H1 (cell line): ENCODE measurements at regions not wholly inside any gene's neighbourhood (a gene's known extent, or its start where the extent isn't known, plus 50 kb on each side); places are given as distances from the start of the nearest gene placed in this dataset.

Source experiments
- CTCF ChIA-PET: fragments of 300-600 bp; sonication (Branson Sonifier 250); formaldehyde crosslinking; loops from one replicate; lab custom pipeline; 2021; ENCODE audit not compliant: partially characterized antibody; lab: Charles Lee
- POLR2A ChIA-PET: fragments of 300-600 bp; sonication (Branson Sonifier 250); formaldehyde crosslinking; loops from one replicate; lab custom pipeline; 2021; ENCODE audit warnings: inconsistent platforms; ENCODE audit not compliant: partially characterized antibody; lab: Charles Lee
- DNase-seq, 2 experiments: peaks; one replicate each; pipeline versions ENCODE4 v3.0.0 to v3.0.0-alpha.2; 2010 to 2022; ENCODE audit warnings: low spot score in 2 of 2, low read depth in 1 of 2, mixed read lengths in 1 of 2
- FAIRE-seq: peaks from 2 replicates; lab custom pipeline; 2011; peaks lifted over from hg19 to GRCh38; lab: Jason Lieb, UNC
- H2AFZ ChIP-seq: 2 replicates; pipeline ENCODE4 v1.8.1; 2012; ENCODE audit warnings: low read length, inconsistent platforms
- H2AK5ac ChIP-seq: 2 replicates; pipeline ENCODE4 v1.6.1; 2013; ENCODE audit warnings: low read depth, low read length
- H2BK120ac ChIP-seq: replicated peaks from 2 replicates; pipeline ENCODE3; 2013; ENCODE audit warnings: low read depth, low read length, inconsistent platforms
- H2BK12ac ChIP-seq: 2 replicates; pipeline ENCODE4 v1.6.1; 2013; ENCODE audit warnings: low read depth, low read length
- H2BK15ac ChIP-seq: 2 replicates; pipeline ENCODE4 v1.6.1; 2013; ENCODE audit warnings: low read length
- H2BK20ac ChIP-seq: 2 replicates; pipeline ENCODE4 v1.6.1; 2013; ENCODE audit warnings: low read length
- H2BK5ac ChIP-seq: 2 replicates; pipeline ENCODE4 v1.6.1; 2013; ENCODE audit warnings: low read depth, low read length
- H3K14ac ChIP-seq: 2 replicates; pipeline ENCODE4 v1.6.1; 2013; ENCODE audit warnings: inconsistent platforms; ENCODE audit not compliant: insufficient read length
- H3K18ac ChIP-seq: 2 replicates; pipeline ENCODE4 v1.6.1; 2013; ENCODE audit warnings: low read length; ENCODE audit errors: extremely low read depth
- H3K23ac ChIP-seq: 2 replicates; pipeline ENCODE4 v1.6.1; 2013; ENCODE audit warnings: inconsistent platforms; ENCODE audit not compliant: insufficient read length
- H3K23me2 ChIP-seq: 2 replicates; pipeline ENCODE4 v1.6.1; 2013; ENCODE audit warnings: low read depth, low read length
- H3K27ac ChIP-seq: 2 replicates; pipeline ENCODE4 v1.6.1; 2011; ENCODE audit warnings: low read depth, low read length, inconsistent platforms
- H3K27me3 ChIP-seq, 4 experiments: replicated peaks in 1 of 4; 1 replicate in 1 of 4; 2 replicates in 3 of 4; pipeline versions ENCODE4 v1.6.1 to v1.8.1; 2011 to 2013; ENCODE audit warnings: low read length in 3 of 4, mild to moderate bottlenecking in 3 of 4, inconsistent platforms in 2 of 4, mixed read lengths in 2 of 4, moderate library complexity in 1 of 4; ENCODE audit not compliant: control insufficient read depth in 3 of 4, insufficient read depth in 3 of 4; ENCODE audit errors: extremely low read depth in 1 of 4
- H3K36me3 ChIP-seq, 4 experiments: 2 replicates each; pipeline versions ENCODE4 v1.6.1 to v1.8.1; 2011 to 2013; ENCODE audit warnings: mild to moderate bottlenecking in 4 of 4, low read length in 3 of 4, moderate library complexity in 2 of 4, control low read depth in 1 of 4, inconsistent platforms in 1 of 4; ENCODE audit not compliant: insufficient read depth in 4 of 4, control insufficient read depth in 2 of 4
- H3K4ac ChIP-seq: replicated peaks from 2 replicates; pipeline ENCODE3; 2013; ENCODE audit warnings: low read length, low read depth, mixed read lengths, inconsistent platforms; ENCODE audit not compliant: insufficient read length
- H3K4me1 ChIP-seq, 4 experiments: replicated peaks in 1 of 4; 1 replicate in 1 of 4; 2 replicates in 3 of 4; pipeline versions ENCODE4 v1.6.1 to v1.8.1; 2011 to 2013; ENCODE audit warnings: low read length in 3 of 4, inconsistent platforms in 2 of 4, mixed read lengths in 1 of 4; ENCODE audit not compliant: insufficient read depth in 4 of 4, control insufficient read depth in 3 of 4
- H3K4me2 ChIP-seq, 2 experiments: 2 replicates each; pipeline versions ENCODE4 v1.6.1 to v1.8.1; 2011 to 2013; ENCODE audit warnings: low read depth in 2 of 2, low read length in 2 of 2, control low read depth in 1 of 2, inconsistent platforms in 1 of 2, mild to moderate bottlenecking in 1 of 2; ENCODE audit not compliant: insufficient read depth in 1 of 2
- H3K4me3 ChIP-seq, 4 experiments: fragments of 200-600, 300-600 bp in 1 of 4; sonication (generic), shearing (Covaris generic), sonication (Bioruptor Twin) in 1 of 4; 2 replicates each; pipeline versions ENCODE4 v1.5.1 to v1.8.1; 2011 to 2016; ENCODE audit warnings: low read length in 4 of 4, low read depth in 3 of 4, control low read depth in 2 of 4, inconsistent platforms in 2 of 4, mild to moderate bottlenecking in 2 of 4, mixed read lengths in 1 of 4, moderate library complexity in 1 of 4; ENCODE audit not compliant: insufficient read depth in 2 of 4; ENCODE audit errors: extremely low read depth in 1 of 4
- H3K56ac ChIP-seq: replicated peaks from 2 replicates; pipeline ENCODE3; 2013; ENCODE audit warnings: low read depth, mild to moderate bottlenecking, mixed read lengths, low read length, inconsistent platforms; ENCODE audit not compliant: insufficient read length
- H3K79me1 ChIP-seq: 2 replicates; pipeline ENCODE4 v1.6.1; 2013; ENCODE audit warnings: low read depth, low read length, control low read depth
- H3K79me2 ChIP-seq, 2 experiments: 2 replicates each; pipeline versions ENCODE4 v1.6.1 to v1.8.1; 2012 to 2013; ENCODE audit warnings: low read length in 2 of 2, mild to moderate bottlenecking in 2 of 2, inconsistent platforms in 1 of 2; ENCODE audit not compliant: insufficient read depth in 2 of 2, control insufficient read depth in 1 of 2
- H3K9ac ChIP-seq, 4 experiments: replicated peaks in 1 of 4; 1 replicate in 1 of 4; 2 replicates in 3 of 4; pipeline versions ENCODE4 v1.6.1 to v1.8.1; 2011 to 2013; ENCODE audit warnings: low read depth in 3 of 4, low read length in 3 of 4, control low read depth in 2 of 4, mild to moderate bottlenecking in 2 of 4, moderate library complexity in 2 of 4, inconsistent platforms in 1 of 4; ENCODE audit errors: extremely low read depth in 1 of 4
- H3K9me3 ChIP-seq, 2 experiments: 2 replicates each; pipeline versions ENCODE4 v1.6.1 to v1.8.1; 2012 to 2013; ENCODE audit warnings: mild to moderate bottlenecking in 2 of 2, moderate library complexity in 2 of 2, control low read depth in 1 of 2, inconsistent platforms in 1 of 2, low read depth in 1 of 2, low read length in 1 of 2, mixed read lengths in 1 of 2; ENCODE audit not compliant: insufficient read depth in 2 of 2
- H4K20me1 ChIP-seq, 2 experiments: replicated peaks in 1 of 2; 2 replicates each; pipeline versions ENCODE3 to v1.8.1; 2011 to 2013; ENCODE audit warnings: inconsistent platforms in 2 of 2, low read length in 2 of 2, mild to moderate bottlenecking in 1 of 2; ENCODE audit not compliant: insufficient read depth in 2 of 2, control insufficient read depth in 1 of 2
- H4K5ac ChIP-seq: 2 replicates; pipeline ENCODE4 v1.6.1; 2013; ENCODE audit warnings: low read length, low read depth, mixed read lengths, inconsistent platforms; ENCODE audit not compliant: insufficient read length
- H4K8ac ChIP-seq: 2 replicates; pipeline ENCODE4 v1.8.0; 2013; ENCODE audit warnings: mild to moderate bottlenecking, moderate library complexity, low read length, inconsistent platforms; ENCODE audit not compliant: insufficient read depth; ENCODE audit errors: extremely low read depth
- H4K91ac ChIP-seq: replicated peaks from 2 replicates; pipeline ENCODE3; 2013; ENCODE audit warnings: low read length, mixed read lengths, inconsistent platforms; ENCODE audit not compliant: insufficient read length
- KDM4A ChIP-seq: IDR thresholded peaks from one replicate; pipeline ENCODE4 v1.7.1; 2012; ENCODE audit warnings: low read depth, mild to moderate bottlenecking, moderate library complexity, low read length, inconsistent platforms; ENCODE audit not compliant: severe bottlenecking
- RNF2 ChIP-seq: fragments of 200-900, 300-1000 bp; sonication (generic); IDR thresholded peaks from 2 replicates; pipeline ENCODE4 v1.7.1; 2016; ENCODE audit warnings: borderline replicate concordance, low read depth, mild to moderate bottlenecking, antibody characterized with exemption, low read length; ENCODE audit not compliant: poor library complexity, severe bottlenecking; ENCODE audit errors: missing control alignments
- WGBS, 2 experiments: shearing (Covaris generic) in 1 of 2; methylation state at CpG; one replicate each; pipeline versions ENCODE4 v1.1.6 to v1.1.7; 2013 to 2015; ENCODE audit warnings: low lambda C conversion rate in 2 of 2, mixed read lengths in 2 of 2, inconsistent platforms in 1 of 2, low coverage in 1 of 2, missing lambda C conversion rate in 1 of 2; ENCODE audit not compliant: insufficient replicate concordance in 2 of 2, insufficient coverage in 1 of 2, insufficient read length in 1 of 2; ENCODE audit errors: extremely low coverage in 1 of 2, missing lambda C conversion rate in 1 of 2; 5-methylcytosine and 5-hydroxymethylcytosine counted together

- POLR2A ChIA-PET = no interaction called here
These were observed 600.0 kb downstream of the BRD1 start for GRCh38 chr22:49227670-49228069.

More at GRCh38 chr22:49227670-49228069, 600.0 kb downstream of the BRD1 start:
- Histone ChIP-seq H2BK5ac (no peak overlapping the region), H3K4ac (no peak overlapping the region), H3K4me2 (no peak overlapping the region), H4K5ac (no peak overlapping the region), H3K23ac (no peak overlapping the region), H2AFZ (no peak overlapping the region), H3K18ac (no peak overlapping the region), H4K91ac (no peak overlapping the region), H3K23me2 (no peaks in the 10 kb centered on the region), H4K20me1 (peaks cover 0 to 1% of the 10 kb centered on the region in 2 experiments), H2BK120ac (no peak overlapping the region), H3K79me1 (no peaks in the 10 kb centered on the region), H2AK5ac (no peak overlapping the region), H2BK15ac (no peak overlapping the region), H2BK12ac (no peak overlapping the region), H3K9me3 (no peaks in the 10 kb centered on the region), H4K8ac (no peak overlapping the region), H3K9ac (no peak overlapping the region), H3K4me3 (no peak overlapping the region), H3K36me3 (no peaks in the 10 kb centered on the region), H3K27me3 (no peaks in the 10 kb centered on the region), H3K79me2 (no peaks in the 10 kb centered on the region), H3K4me1 (no peaks in the 10 kb centered on the region; a peak in 1 of 7 replicates), H3K14ac (no peak overlapping the region), H2BK20ac (no peak overlapping the region), H3K56ac (no peak overlapping the region), H3K27ac (no peak overlapping the region)
- FAIRE-seq = no peak
- WGBS, 2 experiments = 92% methylated on average over 6 of the region's 6 CpGs; no CpG with 5 or more reads in 1 of the 2 experiments
- DNase-seq = peak in 1 of 2 experiments; percentile 11
- TF ChIP-seq KDM4A (no peak), RNF2 (no peak)
- CTCF ChIA-PET = no interaction called here
